Epidermal melanocyte (primary cell): ENCODE measurements at regions not wholly inside any gene's neighbourhood (a gene's known extent, or its start where the extent isn't known, plus 50 kb on each side); places are given as distances from the start of the nearest gene placed in this dataset.

Experiments
- DNase-seq: peaks from one replicate; pipeline ENCODE4 v3.0.0; 2011; ENCODE audit warnings: low spot score; ENCODE audit not compliant: insufficient read length

GRCh38 chr6:9532621-9533557, 882.0 kb downstream of the TFAP2A start:
- no peak for DNase-seq

GRCh38 chr6:9527679-9528286, 887.1 kb downstream of the TFAP2A start:
- no peak for DNase-seq

GRCh38 chr6:9523462-9523861, 891.4 kb downstream of the TFAP2A start:
- no peak for DNase-seq

- no peak for DNase-seq
These were observed 892.8 kb downstream of the TFAP2A start for GRCh38 chr6:9522101-9522500.

GRCh38 chr6:9521152-9521530, 893.7 kb downstream of the TFAP2A start:
- no peak for DNase-seq

- DNase-seq: no peak
These were observed 894.3 kb downstream of the TFAP2A start for GRCh38 chr6:9520417-9521151.

GRCh38 chr6:9518431-9518830, 896.4 kb downstream of the TFAP2A start:
- no peak for DNase-seq

GRCh38 chr6:9517806-9518205, 897.1 kb downstream of the TFAP2A start:
- no peak for DNase-seq

- DNase-seq: no peak
These were observed 899.0 kb downstream of the TFAP2A start for GRCh38 chr6:9515633-9516606.

- DNase-seq: no peak
These were observed 900.7 kb downstream of the TFAP2A start for GRCh38 chr6:9514146-9514545.

GRCh38 chr6:9511157-9511556, 903.7 kb downstream of the TFAP2A start:
- DNase-seq: no peak

GRCh38 chr6:9507136-9507895, 907.6 kb downstream of the TFAP2A start:
- DNase-seq: no peak

GRCh38 chr6:9504191-9504590, 910.7 kb downstream of the TFAP2A start:
- no peak for DNase-seq

- no peak for DNase-seq
These were observed 911.6 kb downstream of the TFAP2A start for GRCh38 chr6:9503111-9503761.

GRCh38 chr6:9499709-9500108, 915.2 kb downstream of the TFAP2A start:
- no peak for DNase-seq

GRCh38 chr6:9496837-9497236, 918.0 kb downstream of the TFAP2A start:
- DNase-seq: no peak

GRCh38 chr6:9494864-9495263, 920.0 kb downstream of the TFAP2A start:
- DNase-seq: no peak

- no peak for DNase-seq
These were observed 922.1 kb downstream of the TFAP2A start for GRCh38 chr6:9492790-9493189.

- DNase-seq: no peak
These were observed 927.7 kb downstream of the TFAP2A start for GRCh38 chr6:9487128-9487527.

GRCh38 chr6:9485992-9486391, 928.9 kb downstream of the TFAP2A start:
- no peak for DNase-seq
